GM12865 (cell line): ENCODE measurements at regions not wholly inside any gene's neighbourhood (a gene's known extent, or its start where the extent isn't known, plus 50 kb on each side); places are given as distances from the start of the nearest gene placed in this dataset.

Source experiments
- DNase-seq: peaks from one replicate; pipeline ENCODE4 v3.0.0; 2010; ENCODE audit warnings: low read depth
- H3K4me3 ChIP-seq: 2 replicates; pipeline ENCODE4 v1.5.1; 2011; ENCODE audit warnings: mild to moderate bottlenecking, low read depth, low read length, control low read depth
- CTCF ChIP-seq: IDR thresholded peaks from 2 replicates; pipeline ENCODE4 v1.5.1; 2011; ENCODE audit warnings: low read length, control low read depth, low read depth, inconsistent platforms; ENCODE audit not compliant: insufficient read depth; ENCODE audit errors: missing control alignments

- peak; percentile 66 for DNase-seq
- TF ChIP-seq CTCF, result no peak
- no peak overlapping the region for H3K4me3 ChIP-seq
Measured at GRCh38 chr2:9693196-9693491, 62.3 kb upstream of the YWHAQ start.

- TF ChIP-seq CTCF, result no peak
- DNase-seq, result no peak
- no peak overlapping the region for H3K4me3 ChIP-seq
Measured at GRCh38 chr2:9693646-9694045, 62.8 kb upstream of the YWHAQ start.

- no peak for DNase-seq
- no peak for TF ChIP-seq CTCF
- no peak overlapping the region for H3K4me3 ChIP-seq
Measured at GRCh38 chr2:9694661-9695234, 64.0 kb upstream of the YWHAQ start.

- no peak for TF ChIP-seq CTCF
- no peak overlapping the region for H3K4me3 ChIP-seq
- no peak for DNase-seq
Measured at GRCh38 chr2:9695941-9696340, 65.1 kb upstream of the YWHAQ start.

- no peak overlapping the region for H3K4me3 ChIP-seq
- no peak for TF ChIP-seq CTCF
Measured at GRCh38 chr2:9696731-9697130, 65.9 kb upstream of the YWHAQ start.

GRCh38 chr2:9697909-9698308, 67.1 kb upstream of the YWHAQ start:
- no peak overlapping the region for H3K4me3 ChIP-seq
- TF ChIP-seq CTCF, result no peak
- no peak for DNase-seq

More at GRCh38 chr2:9696731-9697130, 65.9 kb upstream of the YWHAQ start:
- no peak for DNase-seq
